Stimulated activated CD8-positive, alpha-beta memory T cell treated with anti-CD3 and anti-CD28 coated beads, Interleukin-15, amount 100 ng/mL, for 24 hours (primary cell): ENCODE measurements at regions not wholly inside any gene's neighbourhood (a gene's known extent, or its start where the extent isn't known, plus 50 kb on each side); places are given as distances from the start of the nearest gene placed in this dataset.
"Not testable (repeated sequence)": the region's sequence is repeated elsewhere in the genome, so short reads cannot be mapped to it uniquely, and the experiment has no call there.

ENCODE experiments used
- DNase-seq: peaks from one replicate; pipeline ENCODE4 v3.0.0-alpha.2; 2020; ENCODE audit warnings: low read depth

GRCh38 chr3:43838009-43838758 lies 147.4 kb downstream of the ABHD5 start:
- DNase-seq = no peak

DNA sequence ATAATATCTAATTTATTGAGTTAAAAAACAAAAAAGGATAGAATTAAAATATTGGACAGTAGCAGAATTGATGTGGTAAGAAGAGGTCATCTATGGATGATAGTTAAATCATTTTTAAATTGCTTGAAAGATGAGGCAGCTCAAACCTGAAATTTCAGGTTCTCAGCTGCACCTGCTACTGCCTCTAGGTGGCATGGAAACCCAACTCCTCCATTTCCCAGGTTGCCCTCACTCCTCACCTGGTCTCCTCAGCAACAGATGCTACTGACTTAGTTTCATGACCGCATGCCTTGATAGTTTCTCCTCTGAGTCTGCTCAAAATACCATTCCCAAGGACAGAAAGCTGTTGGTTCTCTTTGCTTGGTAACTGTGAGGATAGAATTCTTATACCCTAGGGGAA lies 148.1 kb downstream of the ABHD5 start:
- no peak for DNase-seq

- no peak for DNase-seq
Measured at GRCh38 chr3:43843386-43843785, 152.6 kb downstream of the ABHD5 start.

DNA sequence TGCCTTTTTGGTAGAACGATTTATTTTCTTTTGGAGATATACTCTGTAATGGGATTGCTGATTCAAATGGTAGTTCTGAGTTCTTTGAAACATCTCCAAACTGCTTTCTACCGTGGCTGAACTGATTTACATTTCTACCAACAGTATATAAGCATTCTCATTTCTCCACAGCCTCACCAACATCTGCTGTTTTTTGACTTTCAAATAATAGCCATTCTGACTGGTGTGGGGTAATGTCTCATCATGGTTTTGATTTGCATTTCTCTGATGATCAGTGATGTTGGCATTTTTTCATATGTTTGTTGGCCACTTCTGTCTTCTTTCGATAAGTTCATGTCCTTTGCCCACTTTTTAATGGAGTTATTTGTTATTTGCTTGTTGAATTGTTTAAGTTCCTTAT lies 154.0 kb downstream of the ABHD5 start:
- no peak for DNase-seq

DNA sequence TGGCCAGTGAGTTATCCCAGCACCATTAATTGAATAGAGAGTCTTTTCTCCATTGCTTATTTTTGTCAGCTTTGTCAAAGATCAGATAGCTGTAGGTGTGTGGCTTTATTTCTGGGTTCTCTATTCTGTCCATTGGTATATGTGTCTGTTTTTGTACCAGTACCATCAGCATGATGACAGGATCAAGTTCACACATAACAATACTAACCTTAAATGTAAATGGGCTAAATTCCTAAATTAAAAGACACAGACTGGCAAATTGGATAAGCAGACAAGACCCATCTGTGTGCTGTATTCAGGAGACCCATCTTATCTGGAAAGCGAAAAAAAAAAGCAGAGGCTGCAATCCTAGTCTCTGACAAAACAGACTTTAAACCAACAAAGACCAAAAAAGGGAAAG lies 154.8 kb downstream of the ABHD5 start:
- DNase-seq = not testable (repeated sequence)

DNA sequence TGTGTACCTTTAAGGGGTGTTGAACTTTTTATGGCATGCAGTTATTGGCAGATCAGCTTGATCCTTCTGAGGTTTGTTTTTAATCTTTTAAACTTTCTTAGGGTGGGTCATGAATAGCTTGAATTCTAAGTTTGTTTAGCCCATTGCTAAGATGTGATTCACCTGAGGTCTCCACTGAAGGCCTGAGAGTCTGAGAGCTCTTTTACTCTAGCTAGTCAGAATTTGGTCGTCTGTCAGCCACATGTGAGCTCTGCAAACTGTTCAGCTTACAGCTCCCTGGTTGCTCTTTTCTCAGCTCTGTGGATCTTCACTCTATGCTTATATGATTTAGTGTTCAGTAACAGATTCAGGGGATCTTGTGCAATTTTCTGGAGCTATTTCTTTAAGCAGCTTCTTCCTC lies 161.3 kb downstream of the ABHD5 start:
- DNase-seq = no peak

- DNase-seq = no peak
Measured at GRCh38 chr3:43854283-43854682, 163.5 kb downstream of the ABHD5 start.

DNA sequence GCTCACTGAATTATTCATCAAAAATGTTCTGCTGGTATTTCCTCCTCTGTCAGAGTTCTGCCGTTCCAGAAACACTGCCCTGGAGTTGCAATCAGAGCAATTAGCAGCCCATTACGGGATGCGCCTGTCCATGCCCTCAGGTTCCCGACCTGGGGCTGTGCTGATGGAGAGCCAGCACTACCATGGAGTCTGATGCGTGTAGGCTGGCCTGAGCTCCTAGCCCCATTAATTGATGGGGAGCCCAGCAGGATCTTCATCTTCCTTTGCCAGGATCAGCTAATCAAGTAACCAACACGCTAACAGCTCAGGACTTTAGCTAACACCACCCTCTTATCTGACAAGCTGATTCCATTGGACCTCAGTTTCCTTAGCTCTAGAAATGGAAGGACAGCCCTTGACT lies 164.2 kb downstream of the ABHD5 start:
- no peak for DNase-seq

DNA sequence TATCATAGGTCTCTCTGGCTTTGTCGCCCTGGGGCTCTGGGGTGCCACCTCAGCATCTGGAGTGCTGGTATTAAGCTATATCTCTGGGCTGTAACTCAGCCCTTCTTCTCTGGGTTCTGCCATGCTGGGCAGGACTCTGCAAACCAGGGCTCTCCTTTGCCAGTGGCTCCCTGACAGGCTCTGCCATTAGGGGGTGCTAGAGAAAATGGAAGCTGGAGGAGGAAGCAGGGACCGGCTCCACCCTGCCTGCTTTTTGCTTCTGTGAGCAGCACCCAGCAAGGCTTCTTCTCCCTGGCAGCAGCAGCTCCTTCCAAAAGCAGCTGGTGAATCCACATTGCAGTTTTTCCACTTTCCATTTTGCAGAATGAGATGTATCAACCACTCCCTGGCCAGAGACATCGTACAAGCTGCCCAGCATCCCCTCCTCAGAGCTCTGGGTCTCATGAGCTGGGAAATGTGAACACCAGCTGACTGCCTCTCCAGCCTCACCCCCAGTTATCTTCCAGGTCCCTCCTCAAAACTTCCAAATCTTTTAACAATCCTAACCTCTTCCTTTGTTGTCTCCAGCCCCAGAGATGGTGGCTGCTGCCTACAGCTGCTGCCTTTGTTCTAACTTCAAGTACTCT lies 165.0 kb downstream of the ABHD5 start:
- no peak for DNase-seq

GRCh38 chr3:43856351-43856750 lies 165.6 kb downstream of the ABHD5 start:
- DNase-seq = no peak

DNA sequence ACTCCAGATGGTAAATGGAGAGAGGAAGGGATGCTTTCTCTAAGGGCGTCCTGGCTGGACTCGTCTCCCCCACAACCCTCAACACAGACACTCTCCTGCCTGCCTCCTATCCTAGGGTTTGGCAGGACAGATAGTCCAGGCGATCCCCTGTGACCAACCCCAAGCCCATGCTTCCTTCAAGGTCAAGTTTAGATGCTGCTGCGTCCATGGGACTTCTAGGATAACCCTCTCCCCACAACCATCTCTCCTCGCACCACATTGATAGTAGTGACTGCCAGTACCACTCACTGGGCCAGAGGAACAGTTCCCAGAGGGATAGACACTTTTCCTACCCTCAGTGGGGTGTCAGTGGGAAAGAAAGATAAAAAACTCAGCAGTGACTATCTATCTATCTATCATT lies 166.0 kb downstream of the ABHD5 start:
- DNase-seq = no peak

DNA sequence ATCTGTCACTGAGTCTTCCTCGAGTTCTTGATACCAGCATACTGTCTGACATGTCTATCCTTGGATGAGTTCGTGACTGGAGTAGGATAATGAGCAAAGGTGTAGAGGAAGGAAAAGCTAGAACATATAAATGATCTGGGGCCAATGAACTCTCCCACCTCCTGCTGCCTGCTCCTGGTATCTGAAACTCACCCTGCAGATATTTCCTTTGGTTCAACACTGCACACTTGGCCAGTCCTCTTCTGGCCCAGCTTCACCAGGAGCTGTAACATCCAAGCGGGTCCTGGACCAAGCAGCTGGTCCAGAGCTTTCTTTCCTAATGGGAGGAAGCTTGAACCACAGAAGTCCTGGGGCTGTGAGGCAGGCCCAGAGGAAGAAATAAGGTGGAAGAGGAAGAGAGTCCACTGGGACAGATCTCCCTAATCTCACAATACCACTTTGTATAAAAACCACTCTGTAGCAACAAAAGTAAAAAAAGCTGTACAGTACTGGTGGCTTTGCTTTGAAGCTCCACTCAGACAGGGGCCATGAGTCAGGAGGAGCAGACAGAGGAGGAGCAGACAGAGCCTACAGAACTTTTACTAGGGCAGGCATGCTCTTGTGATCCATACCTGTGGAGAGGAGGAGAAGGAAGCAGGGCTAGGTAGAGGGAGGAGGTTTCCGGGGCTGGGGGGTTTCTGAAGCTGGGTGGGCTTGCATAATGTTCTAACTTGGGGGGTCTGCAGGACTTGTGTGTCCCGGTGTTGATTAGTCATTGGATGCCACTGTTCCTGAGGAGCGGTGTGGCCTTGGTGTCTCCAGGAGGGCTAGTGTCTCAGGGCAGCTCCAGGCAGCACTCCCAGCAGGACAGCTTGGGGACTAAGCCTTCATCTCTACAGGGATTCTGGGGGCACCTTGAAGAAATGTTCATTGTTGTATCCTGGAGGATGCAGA lies 166.9 kb downstream of the ABHD5 start:
- DNase-seq = no peak

DNA sequence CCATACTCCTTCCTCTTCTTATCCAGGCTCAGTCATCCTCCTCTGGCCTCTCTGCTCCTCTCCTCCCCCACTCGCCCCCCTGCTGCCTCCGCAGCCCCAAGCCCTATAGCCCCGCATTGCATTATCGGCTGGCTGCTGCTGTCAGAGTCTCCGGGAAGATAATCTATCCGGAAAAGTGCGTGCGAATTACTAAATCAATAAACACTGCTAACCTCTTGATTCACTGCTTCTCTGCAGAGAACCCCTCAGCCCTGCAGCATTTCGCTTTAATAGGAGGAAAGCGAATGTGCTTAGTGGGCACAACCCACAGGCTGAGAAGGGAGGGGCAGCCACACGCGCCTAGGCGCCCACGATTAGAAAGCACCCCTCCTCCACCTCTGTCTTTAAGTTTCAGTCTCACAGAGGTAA lies 167.6 kb downstream of the ABHD5 start:
- DNase-seq = no peak

DNA sequence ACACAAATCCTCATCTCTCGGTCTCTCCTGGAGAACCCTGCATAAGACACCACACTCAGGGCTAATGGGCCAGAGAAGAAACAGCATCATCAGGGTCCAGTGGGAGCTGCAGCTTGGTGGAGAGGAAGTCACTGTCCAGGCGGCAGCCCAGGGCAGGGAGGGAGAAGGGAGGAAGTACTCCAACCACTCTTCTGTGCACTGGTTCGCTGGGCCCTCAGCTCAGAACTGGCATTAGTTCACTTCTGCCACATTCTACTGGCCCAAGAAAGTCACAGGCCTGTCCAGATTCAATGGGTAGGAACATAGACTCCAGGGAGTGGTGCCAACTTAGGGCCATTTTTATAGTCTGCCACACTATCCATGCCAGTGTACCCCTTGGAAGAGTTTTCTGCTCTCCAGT lies 169.0 kb downstream of the ABHD5 start:
- DNase-seq = no peak

GRCh38 chr3:43861635-43862034 lies 170.9 kb downstream of the ABHD5 start:
- no peak for DNase-seq

DNA sequence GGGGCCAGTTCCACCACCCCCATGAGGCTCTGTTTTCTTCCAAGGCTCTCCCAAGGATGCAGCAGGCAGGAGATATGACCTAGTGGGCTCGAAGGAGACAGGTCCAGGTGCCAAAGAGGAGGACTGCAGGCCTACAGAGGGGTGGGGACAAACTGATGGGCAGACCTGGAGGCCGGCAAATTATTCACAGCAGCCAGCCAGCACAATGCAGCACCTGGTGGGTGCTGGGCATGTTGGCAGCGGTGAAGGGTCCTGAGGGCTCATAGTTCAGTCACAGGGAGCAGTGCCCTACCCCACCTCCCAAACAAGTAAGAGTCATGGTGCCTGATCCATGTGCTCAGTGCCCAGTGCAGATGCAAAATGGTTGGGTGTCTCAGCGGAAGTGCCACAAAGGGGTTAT lies 171.7 kb downstream of the ABHD5 start:
- no peak for DNase-seq

GRCh38 chr3:43862992-43863805 lies 172.5 kb downstream of the ABHD5 start:
- DNase-seq = no peak

DNA sequence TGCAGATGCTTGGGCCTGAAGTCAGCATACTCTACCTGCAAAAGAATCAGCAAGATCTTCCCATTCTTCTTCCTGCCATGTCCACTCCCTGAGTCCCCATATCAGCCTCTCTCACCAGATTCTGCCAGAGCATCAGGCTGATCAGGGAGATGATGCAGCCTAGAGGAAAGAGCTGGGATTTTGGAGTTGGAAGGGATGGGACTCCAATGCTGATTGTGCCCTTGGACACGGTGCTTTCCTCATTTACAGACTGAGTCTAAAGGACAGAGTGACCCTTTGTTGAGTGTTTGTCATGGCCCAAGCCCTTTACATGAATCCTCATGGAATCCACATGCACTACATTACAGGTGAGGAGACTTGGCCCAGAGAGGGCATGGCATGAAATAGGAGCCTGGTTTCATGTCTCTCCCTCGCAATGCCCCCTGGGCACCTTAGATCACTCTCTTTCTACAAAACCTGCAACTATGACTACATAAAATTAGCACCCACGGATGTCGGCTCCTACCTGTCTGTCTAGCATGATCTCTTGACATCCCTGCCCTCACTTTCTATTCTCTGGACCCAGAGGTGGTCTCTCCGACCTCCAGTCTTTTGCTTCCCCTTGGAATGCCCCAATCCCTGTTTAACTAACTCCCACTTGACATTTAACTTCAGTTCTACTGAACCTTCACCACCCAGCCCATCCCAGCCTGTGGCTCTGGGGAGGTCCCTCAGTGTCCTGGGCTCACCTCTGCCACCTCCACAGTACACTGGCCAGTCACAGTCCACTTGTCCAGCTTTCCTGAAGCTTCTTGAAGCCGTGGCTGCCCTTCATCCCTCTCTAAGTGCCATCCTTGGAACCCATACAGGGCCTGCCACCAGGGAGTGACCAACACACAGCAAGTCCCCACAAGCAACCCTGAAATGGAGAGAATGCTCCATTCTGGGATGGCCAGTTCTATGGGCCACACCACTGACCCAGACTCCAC lies 173.5 kb downstream of the ABHD5 start:
- DNase-seq = no peak

- DNase-seq = no peak
Measured at GRCh38 chr3:43865351-43865750, 174.6 kb downstream of the ABHD5 start.

- no peak for DNase-seq
Measured at GRCh38 chr3:43865887-43866528, 175.3 kb downstream of the ABHD5 start.
